ENCODE measurements at regions not wholly inside any gene's neighbourhood (a gene's known extent, or its start where the extent isn't known, plus 50 kb on each side); places are given as distances from the start of the nearest gene placed in this dataset.

DNA sequence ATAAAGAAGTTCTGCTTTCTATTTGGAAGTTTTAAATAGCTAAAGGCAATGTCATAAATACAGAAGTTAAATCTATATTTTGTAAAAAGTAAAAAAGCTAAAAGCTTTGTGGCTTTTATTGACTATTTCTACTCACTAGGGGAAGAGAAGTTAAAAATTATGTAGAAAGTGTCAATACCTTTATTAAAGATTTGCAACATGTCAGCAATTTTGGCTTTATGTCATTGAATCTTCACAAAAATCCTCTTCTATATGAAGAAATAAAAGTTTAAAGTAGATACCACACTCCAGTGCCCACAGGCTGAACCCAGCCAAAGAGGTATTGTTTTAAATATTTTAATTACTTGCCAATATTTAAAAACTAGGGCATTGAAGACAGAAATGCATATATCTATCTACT, 160.6 kb upstream of the HSF2 start:
- H3K9me3 ChIP-seq (ENCODE audit: low read length): no peaks in the 10 kb centered on the region
- no peak for TF ChIP-seq EZH2phosphoT487 (IDR thresholded peaks at IDR 0.05; ENCODE audit: borderline replicate concordance, low read length)
- H3K4me1 ChIP-seq (ENCODE audit: insufficient read depth, low read length): no peaks in the 10 kb centered on the region
- H3K9ac ChIP-seq (ENCODE audit: low read length): no peak overlapping the region
- BruUV-seq (replicated peaks): no TSS peak
- no peaks in the 10 kb centered on the region for H3F3A ChIP-seq (ENCODE audit: low read length, unreplicated experiment)
- no peaks in the 10 kb centered on the region for H3K9me2 ChIP-seq (replicated peaks; ENCODE audit: low read length)
- no peaks in the 10 kb centered on the region for H3K79me2 ChIP-seq (ENCODE audit: low read length)
- H3K27me3 ChIP-seq (ENCODE audit: low read length): no peaks in the 10 kb centered on the region
- no peak overlapping the region for H3K27ac ChIP-seq (ENCODE audit: low read length)
- CTCF ChIA-PET: no interaction called here
- H3K4me3 ChIP-seq (ENCODE audit: low read length): no peak overlapping the region
- intact Hi-C loops (cut with micrococcal nuclease): no loop called here
- no peaks in the 10 kb centered on the region for H3K36me3 ChIP-seq (ENCODE audit: low read depth, low read length)
- no peak overlapping the region for H2AFZ ChIP-seq (ENCODE audit: low read length)
- POLR2A ChIA-PET (ENCODE audit: unreplicated experiment): no interaction called here
- no peaks in the 10 kb centered on the region for H4K20me1 ChIP-seq (ENCODE audit: low read length)
- DNase-seq (no peak), ATAC-seq (no peak)
- no peak overlapping the region for H3K4me2 ChIP-seq (ENCODE audit: low read length)

DNA sequence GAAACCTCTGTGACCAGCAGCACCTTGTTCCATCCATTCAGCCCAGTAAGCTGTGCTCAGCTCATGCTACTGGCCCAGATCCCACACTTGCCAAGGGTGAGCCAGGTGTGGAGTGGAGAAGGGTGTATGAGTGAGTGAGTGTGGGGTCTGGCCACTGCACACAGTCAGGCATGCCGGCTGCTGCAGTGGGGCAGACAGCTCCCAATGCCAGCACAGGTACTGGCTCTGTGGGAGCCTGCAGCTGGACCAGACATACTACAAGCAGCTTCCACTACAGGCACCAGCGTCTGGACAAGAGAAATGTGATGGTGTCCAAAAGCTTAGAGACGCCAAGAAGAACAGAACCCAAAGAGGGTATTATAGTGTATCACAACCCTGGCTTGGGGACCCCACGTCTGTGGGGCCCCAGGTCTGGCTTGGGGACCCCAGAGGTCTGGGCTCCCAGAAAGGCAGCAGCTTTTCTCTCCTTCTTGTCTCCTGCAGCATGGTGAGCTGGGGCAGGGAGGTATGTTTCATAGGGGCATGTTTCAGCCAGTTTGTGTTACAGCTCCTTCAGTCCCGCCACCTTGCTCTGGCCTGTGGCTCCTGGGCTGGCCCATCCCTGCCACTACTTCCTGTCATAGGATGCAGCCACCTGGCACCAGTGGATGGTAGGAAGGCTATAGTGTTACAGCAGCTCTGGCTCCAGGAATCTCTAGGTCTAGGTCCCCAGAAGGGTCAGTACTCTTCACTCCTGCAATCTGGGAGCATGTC, 152.4 kb upstream of the HSF2 start:
- H3K4me1 ChIP-seq (ENCODE audit: insufficient read depth, low read length): no peaks in the 10 kb centered on the region
- H3K9me2 ChIP-seq (replicated peaks; ENCODE audit: low read length): no peaks in the 10 kb centered on the region
- no peak overlapping the region for H3K4me2 ChIP-seq (ENCODE audit: low read length)
- no TSS peak for BruUV-seq (replicated peaks)
- no peak overlapping the region for H3K9ac ChIP-seq (ENCODE audit: low read length)
- H3K36me3 ChIP-seq (ENCODE audit: low read depth, low read length): no peaks in the 10 kb centered on the region
- ATAC-seq: no peak
- no peak for DNase-seq
- H2AFZ ChIP-seq (ENCODE audit: low read length): no peak overlapping the region
- no peak overlapping the region for H3K4me3 ChIP-seq (ENCODE audit: low read length)
- H3F3A ChIP-seq (ENCODE audit: low read length, unreplicated experiment): no peaks in the 10 kb centered on the region
- intact Hi-C loops (cut with micrococcal nuclease): no loop called here
- no peaks in the 10 kb centered on the region for H4K20me1 ChIP-seq (ENCODE audit: low read length)
- H3K27me3 ChIP-seq (ENCODE audit: low read length): no peaks in the 10 kb centered on the region
- POLR2A ChIA-PET (ENCODE audit: unreplicated experiment): no interaction called here
- no peaks in the 10 kb centered on the region for H3K9me3 ChIP-seq (ENCODE audit: low read length)
- TF ChIP-seq, protein P1, sequence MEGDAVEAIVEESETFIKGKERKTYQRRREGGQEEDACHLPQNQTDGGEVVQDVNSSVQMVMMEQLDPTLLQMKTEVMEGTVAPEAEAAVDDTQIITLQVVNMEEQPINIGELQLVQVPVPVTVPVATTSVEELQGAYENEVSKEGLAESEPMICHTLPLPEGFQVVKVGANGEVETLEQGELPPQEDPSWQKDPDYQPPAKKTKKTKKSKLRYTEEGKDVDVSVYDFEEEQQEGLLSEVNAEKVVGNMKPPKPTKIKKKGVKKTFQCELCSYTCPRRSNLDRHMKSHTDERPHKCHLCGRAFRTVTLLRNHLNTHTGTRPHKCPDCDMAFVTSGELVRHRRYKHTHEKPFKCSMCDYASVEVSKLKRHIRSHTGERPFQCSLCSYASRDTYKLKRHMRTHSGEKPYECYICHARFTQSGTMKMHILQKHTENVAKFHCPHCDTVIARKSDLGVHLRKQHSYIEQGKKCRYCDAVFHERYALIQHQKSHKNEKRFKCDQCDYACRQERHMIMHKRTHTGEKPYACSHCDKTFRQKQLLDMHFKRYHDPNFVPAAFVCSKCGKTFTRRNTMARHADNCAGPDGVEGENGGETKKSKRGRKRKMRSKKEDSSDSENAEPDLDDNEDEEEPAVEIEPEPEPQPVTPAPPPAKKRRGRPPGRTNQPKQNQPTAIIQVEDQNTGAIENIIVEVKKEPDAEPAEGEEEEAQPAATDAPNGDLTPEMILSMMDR (conservative IDR thresholded peaks at IDR 0.05; ENCODE audit: low read depth, low read length): no peak
- TF ChIP-seq EZH2 (IDR thresholded peaks at IDR 0.05; ENCODE audit: low read length, unreplicated experiment) (no peak), EZH2phosphoT487 (IDR thresholded peaks at IDR 0.05; ENCODE audit: borderline replicate concordance, low read length) (no peak)
- H3K79me2 ChIP-seq (ENCODE audit: low read length): no peaks in the 10 kb centered on the region
- CTCF ChIA-PET: no interaction called here
- H3K27ac ChIP-seq (ENCODE audit: low read length): no peak overlapping the region

DNA sequence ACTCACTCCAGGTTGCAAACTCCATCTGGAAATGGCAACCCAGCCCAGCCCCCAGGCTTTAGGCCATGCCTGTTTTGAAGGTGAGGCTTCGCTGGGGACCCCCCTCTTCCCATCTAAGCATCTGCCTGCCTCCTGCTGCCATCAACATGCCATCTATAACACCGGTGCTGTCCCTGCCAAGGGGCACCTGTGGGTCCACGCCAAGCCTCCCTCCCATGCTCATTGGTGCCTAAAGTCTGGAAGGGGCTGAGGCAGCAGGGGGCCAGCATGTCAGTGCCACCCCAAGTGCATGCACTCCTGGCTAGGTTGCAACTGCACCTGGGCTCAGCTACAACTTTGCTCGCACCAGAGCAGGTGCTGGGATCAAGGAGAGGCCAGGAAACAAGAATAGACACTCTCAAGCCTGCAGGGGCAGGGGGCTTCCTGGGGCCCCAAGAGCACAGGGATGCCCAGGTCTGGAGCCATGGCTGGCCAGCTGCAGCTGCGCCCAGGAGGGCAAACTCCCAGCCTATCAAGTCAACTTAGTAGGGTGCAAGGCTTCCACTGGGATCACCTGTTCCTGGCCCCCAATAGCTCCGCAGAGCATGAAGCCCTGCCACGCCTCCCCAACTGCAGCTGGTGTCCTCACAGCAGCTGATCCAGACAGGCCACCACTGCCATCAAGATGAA, 151.3 kb upstream of the HSF2 start:
- intact Hi-C loops (cut with micrococcal nuclease): no loop called here
- H3K36me3 ChIP-seq (ENCODE audit: low read depth, low read length): no peaks in the 10 kb centered on the region
- TF ChIP-seq EZH2 (IDR thresholded peaks at IDR 0.05; ENCODE audit: low read length, unreplicated experiment): no peak
- no peak for TF ChIP-seq EZH2phosphoT487 (IDR thresholded peaks at IDR 0.05; ENCODE audit: borderline replicate concordance, low read length)
- TF ChIP-seq, protein P1 (conservative IDR thresholded peaks at IDR 0.05; ENCODE audit: low read depth, low read length): no peak
- H3K9me2 ChIP-seq (replicated peaks; ENCODE audit: low read length): no peaks in the 10 kb centered on the region
- BruUV-seq (replicated peaks): no TSS peak
- ChIA-PET POLR2A (ENCODE audit: unreplicated experiment) (no interaction called here), CTCF (no interaction called here)
- no peak overlapping the region for H3K27ac ChIP-seq (ENCODE audit: low read length)
- H3K9ac ChIP-seq (ENCODE audit: low read length): no peak overlapping the region
- H4K20me1 ChIP-seq (ENCODE audit: low read length): no peaks in the 10 kb centered on the region
- no peaks in the 10 kb centered on the region for H3K79me2 ChIP-seq (ENCODE audit: low read length)
- no peak for ATAC-seq
- no peaks in the 10 kb centered on the region for H3K4me1 ChIP-seq (ENCODE audit: insufficient read depth, low read length)
- no peaks in the 10 kb centered on the region for H3F3A ChIP-seq (ENCODE audit: low read length, unreplicated experiment)
- no peaks in the 10 kb centered on the region for H3K9me3 ChIP-seq (ENCODE audit: low read length)
- no peaks in the 10 kb centered on the region for H3K27me3 ChIP-seq (ENCODE audit: low read length)
- no peak for DNase-seq
- H3K4me2 ChIP-seq (ENCODE audit: low read length): no peak overlapping the region
- no peak overlapping the region for H3K4me3 ChIP-seq (ENCODE audit: low read length)
- H2AFZ ChIP-seq (ENCODE audit: low read length): no peak overlapping the region

Measured in PC-3 (cell line).